Stimulated activated CD8-positive, alpha-beta memory T cell treated with anti-CD3 and anti-CD28 coated beads, Interleukin-12 subunit alpha, Interleukin-12 subunit beta, amount 100 ng/mL, for 1 hour (primary cell): ENCODE measurements at regions not wholly inside any gene's neighbourhood (a gene's known extent, or its start where the extent isn't known, plus 50 kb on each side); places are given as distances from the start of the nearest gene placed in this dataset.
"Not testable (repeated sequence)": the region's sequence is repeated elsewhere in the genome, so short reads cannot be mapped to it uniquely, and the experiment has no call there.

Experiments
- DNase-seq: peaks from one replicate; pipeline ENCODE4 v3.0.0-alpha.2; 2020; ENCODE audit warnings: low read depth

- DNase-seq = no peak
These were observed 121.3 kb upstream of the JADE1 start for GRCh38 chr4:128688033-128688721.

- DNase-seq = no peak
These were observed 122.7 kb upstream of the JADE1 start for GRCh38 chr4:128686810-128687209.

GRCh38 chr4:128686032-128686465 lies 123.5 kb upstream of the JADE1 start:
- no peak for DNase-seq

- DNase-seq = no peak
These were observed 125.5 kb upstream of the JADE1 start for GRCh38 chr4:128684016-128684415.

- no peak for DNase-seq
These were observed 126.4 kb upstream of the JADE1 start for GRCh38 chr4:128682942-128683666.

- no peak for DNase-seq
These were observed 133.4 kb upstream of the JADE1 start for GRCh38 chr4:128676095-128676494.

- DNase-seq = no peak
These were observed 134.4 kb upstream of the JADE1 start for GRCh38 chr4:128675083-128675482.

- not testable (repeated sequence) for DNase-seq
These were observed 136.3 kb upstream of the JADE1 start for GRCh38 chr4:128673159-128673558.

GRCh38 chr4:128672596-128672995 lies 136.9 kb upstream of the JADE1 start:
- not testable (repeated sequence) for DNase-seq

- no peak for DNase-seq
These were observed 139.0 kb upstream of the JADE1 start for GRCh38 chr4:128670513-128670912.

GRCh38 chr4:128668566-128668965 lies 140.9 kb upstream of the JADE1 start:
- DNase-seq = no peak

- DNase-seq = no peak
These were observed 144.0 kb upstream of the JADE1 start for GRCh38 chr4:128665514-128665913.

GRCh38 chr4:128663325-128663724 lies 146.2 kb upstream of the JADE1 start:
- DNase-seq = no peak

GRCh38 chr4:128661479-128661878 lies 148.0 kb upstream of the JADE1 start:
- DNase-seq = no peak

GRCh38 chr4:128660361-128661215 lies 148.9 kb upstream of the JADE1 start:
- no peak for DNase-seq

- DNase-seq = no peak
These were observed 151.3 kb upstream of the JADE1 start for GRCh38 chr4:128658214-128658631.

GRCh38 chr4:128657638-128658037 lies 151.9 kb upstream of the JADE1 start:
- DNase-seq = no peak

GRCh38 chr4:128654465-128654864 lies 155.0 kb upstream of the JADE1 start:
- DNase-seq = no peak

GRCh38 chr4:128653527-128654444 lies 155.7 kb upstream of the JADE1 start:
- no peak for DNase-seq

GRCh38 chr4:128649575-128650205 lies 159.8 kb upstream of the JADE1 start:
- no peak for DNase-seq

- DNase-seq = no peak
These were observed 160.3 kb upstream of the JADE1 start for GRCh38 chr4:128649161-128649560.
